Smooth muscle cell (in vitro differentiated cells): ENCODE measurements at regions not wholly inside any gene's neighbourhood (a gene's known extent, or its start where the extent isn't known, plus 50 kb on each side); places are given as distances from the start of the nearest gene placed in this dataset.

Experiments used
- DNase-seq: peaks from one replicate; lab custom pipeline; 2025; ENCODE audit not compliant: unreplicated experiment; lab: John Stamatoyannopoulos, UW
- H2AFZ ChIP-seq: fragments of 200-600 bp; sonication (generic); 2 replicates; pipeline ENCODE4 v1.6.0; 2016; ENCODE audit warnings: antibody characterized with exemption, low read depth, mild to moderate bottlenecking
- H3F3A ChIP-seq: fragments of 200-600 bp; sonication (generic); 2 replicates; pipeline ENCODE4 v1.6.0; 2017; ENCODE audit warnings: antibody characterized with exemption, low read depth
- H3K27ac ChIP-seq: fragments of 200-600 bp; sonication (generic); 2 replicates; pipeline ENCODE4 v1.5.1; 2016; ENCODE audit warnings: low read depth, mild to moderate bottlenecking
- H3K27me3 ChIP-seq: fragments of 200-600 bp; sonication (generic); 2 replicates; pipeline ENCODE4 v1.6.1; 2016; ENCODE audit warnings: low read depth, mild to moderate bottlenecking
- H3K36me3 ChIP-seq: fragments of 200-600 bp; sonication (generic); 2 replicates; pipeline ENCODE4 v1.5.1; 2016; ENCODE audit warnings: low read depth
- H3K4me1 ChIP-seq: fragments of 200-600 bp; sonication (generic); 2 replicates; pipeline ENCODE4 v1.5.1; 2016; ENCODE audit warnings: low read depth
- H3K4me2 ChIP-seq: fragments of 200-600 bp; sonication (generic); 2 replicates; pipeline ENCODE4 v1.6.0; 2016; ENCODE audit warnings: mild to moderate bottlenecking
- H3K4me3 ChIP-seq: fragments of 200-600 bp; sonication (generic); 2 replicates; pipeline ENCODE4 v1.5.1; 2016; ENCODE audit warnings: mild to moderate bottlenecking
- H3K79me2 ChIP-seq: fragments of 200-600 bp; sonication (generic); 2 replicates; pipeline ENCODE4 v1.6.0; 2016; ENCODE audit warnings: low read depth, mild to moderate bottlenecking
- H3K9ac ChIP-seq: fragments of 200-600 bp; sonication (generic); 2 replicates; pipeline ENCODE4 v1.6.0; 2016; ENCODE audit warnings: low read depth
- H3K9me3 ChIP-seq: fragments of 200-600 bp; sonication (generic); replicated peaks from 2 replicates; pipeline ENCODE4 v1.5.1; 2016; ENCODE audit warnings: low read depth
- H4K20me1 ChIP-seq: fragments of 200-600 bp; sonication (generic); 2 replicates; pipeline ENCODE4 v1.6.0; 2016; ENCODE audit warnings: low read depth
- CTCF ChIP-seq: fragments of 200-600 bp; sonication (generic); IDR thresholded peaks from 2 replicates; pipeline ENCODE4 v1.5.1; 2017; ENCODE audit warnings: borderline replicate concordance, mild to moderate bottlenecking, antibody characterized with exemption; ENCODE audit not compliant: insufficient read depth, poor library complexity, severe bottlenecking
- WGBS: methylation state at CpG from one replicate; pipeline ENCODE4 v1.1.7; 2016; ENCODE audit warnings: low lambda C conversion rate; 5-methylcytosine and 5-hydroxymethylcytosine counted together

GRCh38 chr20:57952136-57952535, 242.3 kb upstream of the PMEPA1 start:
- H4K20me1 ChIP-seq = no peaks in the 10 kb centered on the region
- no peak overlapping the region for H3K27ac ChIP-seq
- H2AFZ ChIP-seq = no peak overlapping the region
- H3K9me3 ChIP-seq = no peaks in the 10 kb centered on the region
- 100% methylated on average over 1 of the region's 1 CpG for WGBS
- no peak overlapping the region for H3K4me3 ChIP-seq
- H3K79me2 ChIP-seq = no peaks in the 10 kb centered on the region
- no peaks in the 10 kb centered on the region for H3F3A ChIP-seq
- no peaks in the 10 kb centered on the region for H3K27me3 ChIP-seq
- no peak overlapping the region for H3K9ac ChIP-seq
- H3K4me1 ChIP-seq = no peaks in the 10 kb centered on the region
- no peak for DNase-seq
- H3K36me3 ChIP-seq = no peaks in the 10 kb centered on the region
- no peak overlapping the region for H3K4me2 ChIP-seq
- TF ChIP-seq CTCF = no peak

- Histone ChIP-seq H3K4me2 (no peak overlapping the region), H3K9me3 (no peaks in the 10 kb centered on the region), H4K20me1 (no peaks in the 10 kb centered on the region), H3K79me2 (no peaks in the 10 kb centered on the region), H3K36me3 (no peaks in the 10 kb centered on the region), H3K27ac (no peak overlapping the region), H3K9ac (no peak overlapping the region), H3F3A (no peaks in the 10 kb centered on the region), H3K4me3 (no peak overlapping the region), H2AFZ (no peak overlapping the region), H3K4me1 (no peaks in the 10 kb centered on the region), H3K27me3 (no peaks in the 10 kb centered on the region)
- no peak for TF ChIP-seq CTCF
- no peak for DNase-seq
- WGBS = 87% methylated on average over 3 of the region's 3 CpGs
These were observed 241.7 kb upstream of the PMEPA1 start for GRCh38 chr20:57951549-57951948.

- Histone ChIP-seq H3K9ac (no peak overlapping the region), H3K4me1 (no peaks in the 10 kb centered on the region), H3K79me2 (no peaks in the 10 kb centered on the region), H3K36me3 (no peaks in the 10 kb centered on the region), H3K4me3 (no peak overlapping the region), H3K4me2 (no peak overlapping the region), H3F3A (no peaks in the 10 kb centered on the region), H3K27me3 (no peaks in the 10 kb centered on the region), H3K27ac (no peak overlapping the region), H4K20me1 (no peaks in the 10 kb centered on the region), H3K9me3 (no peaks in the 10 kb centered on the region), H2AFZ (no peak overlapping the region)
- no peak for TF ChIP-seq CTCF
- DNase-seq = no peak
- 93% methylated on average over 14 of the region's 14 CpGs for WGBS
These were observed 241.1 kb upstream of the PMEPA1 start for GRCh38 chr20:57950764-57951485.
